Stimulated activated CD4-positive, alpha-beta T cell treated with anti-CD3 and anti-CD28 coated beads, Interleukin-4, amount 100 ng/mL, for 1 hour (primary cell): ENCODE measurements at regions not wholly inside any gene's neighbourhood (a gene's known extent, or its start where the extent isn't known, plus 50 kb on each side); places are given as distances from the start of the nearest gene placed in this dataset.

Source experiments
- DNase-seq: peaks from one replicate; pipeline ENCODE4 v3.0.0-alpha.2; 2020

DNA sequence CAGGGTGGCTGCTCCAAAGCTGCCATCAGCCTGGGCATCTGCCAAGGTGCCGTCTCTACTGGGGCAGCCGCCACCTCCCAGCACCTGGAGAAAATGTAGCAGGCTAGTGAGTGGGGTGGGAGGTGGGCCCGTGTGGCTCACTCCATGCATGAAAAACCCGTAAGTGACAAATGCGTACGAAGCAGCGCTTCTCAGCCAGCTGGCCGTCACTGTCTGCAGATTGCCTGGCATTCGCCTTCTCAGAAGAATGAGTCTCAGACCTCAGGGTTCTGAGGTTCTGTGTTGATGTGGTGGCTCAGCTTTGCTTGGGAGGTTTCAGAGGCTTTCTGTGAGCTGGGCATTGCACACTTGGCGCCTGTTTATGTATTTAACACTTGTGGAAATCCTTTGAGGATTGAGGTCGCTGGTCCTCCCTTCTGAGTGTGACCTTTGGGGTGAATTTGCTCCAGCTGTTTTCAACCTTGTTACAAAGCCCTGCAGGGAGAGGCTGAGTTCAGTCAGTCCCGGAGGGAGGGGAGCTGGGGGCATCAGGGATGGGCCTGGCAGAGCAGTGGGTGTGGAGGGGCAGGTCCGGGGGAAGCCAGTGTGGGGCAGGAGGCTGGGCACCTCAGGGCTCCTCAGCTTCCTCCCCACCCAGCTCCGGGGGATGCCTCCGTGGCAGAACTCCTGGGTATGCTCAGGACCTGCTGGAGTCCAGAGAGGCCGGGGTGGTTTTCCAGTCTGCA is 977.0 kb downstream of the TBC1D22A start:
- no peak for DNase-seq

DNA sequence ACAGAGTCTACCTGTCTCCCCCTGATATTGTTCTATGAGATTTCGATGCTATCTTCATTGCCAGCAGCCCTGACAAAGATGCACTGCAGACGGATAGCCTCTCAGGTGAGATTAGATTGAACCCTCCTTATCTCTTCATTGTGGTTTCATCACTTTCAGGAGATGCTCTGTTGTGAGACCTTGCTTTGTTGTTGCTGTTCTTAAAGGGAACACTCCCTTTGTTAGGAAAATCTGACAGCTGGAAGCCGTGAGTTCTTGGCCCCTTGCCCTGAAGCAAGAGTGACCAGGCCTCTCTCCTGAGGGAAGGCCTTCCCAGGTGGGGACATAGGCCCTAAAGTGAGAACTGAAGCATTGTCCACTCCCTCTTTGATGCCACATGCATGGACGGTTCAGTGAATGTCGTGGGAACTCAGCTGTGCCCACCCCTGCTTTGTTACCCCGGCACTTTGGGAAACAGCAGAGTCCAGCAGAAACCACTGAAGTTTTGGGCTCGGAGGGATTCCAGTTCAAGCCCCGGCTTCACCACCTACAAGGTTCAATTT is 976.1 kb downstream of the TBC1D22A start:
- no peak for DNase-seq

DNA sequence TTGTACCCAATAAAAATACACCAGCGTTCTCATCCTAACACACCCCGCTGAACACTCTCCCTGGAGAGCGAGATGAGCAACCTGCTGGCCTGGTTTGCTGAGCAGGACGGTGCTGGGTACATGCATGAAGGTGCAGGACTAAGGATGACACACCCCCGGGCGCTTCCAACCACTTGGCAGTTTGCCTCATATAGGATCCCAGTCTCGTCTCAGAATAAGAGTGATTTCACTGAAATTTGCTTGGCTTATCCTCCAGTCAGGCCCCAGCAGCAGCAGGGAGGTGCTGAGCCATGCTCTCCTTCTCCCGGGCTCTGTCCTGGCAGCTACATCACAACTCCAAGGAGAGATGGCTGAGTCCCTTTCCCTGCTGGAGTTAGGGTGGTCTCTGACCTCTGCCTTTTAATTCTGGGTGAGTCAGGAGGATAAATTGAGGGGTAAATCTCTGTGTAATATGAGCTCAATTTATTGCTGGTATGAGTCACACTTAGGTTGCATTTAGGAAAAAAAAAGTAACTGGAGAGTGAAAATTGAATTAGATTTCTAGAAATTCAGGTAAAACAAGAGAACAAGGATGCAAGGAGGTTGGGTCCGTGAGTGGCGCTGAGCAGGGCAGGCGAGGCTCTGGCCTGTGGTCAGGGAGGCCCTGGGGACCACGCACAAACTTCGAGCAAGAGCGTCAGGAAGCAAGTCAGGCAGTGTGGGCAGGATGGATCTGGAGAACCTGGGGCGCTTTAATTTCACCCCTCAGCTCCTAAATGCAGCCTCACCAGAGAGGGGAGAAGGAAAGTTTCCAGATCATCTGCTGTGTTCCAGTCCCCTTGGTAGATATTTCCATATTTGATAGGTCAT is 974.0 kb downstream of the TBC1D22A start:
- no peak for DNase-seq

DNA sequence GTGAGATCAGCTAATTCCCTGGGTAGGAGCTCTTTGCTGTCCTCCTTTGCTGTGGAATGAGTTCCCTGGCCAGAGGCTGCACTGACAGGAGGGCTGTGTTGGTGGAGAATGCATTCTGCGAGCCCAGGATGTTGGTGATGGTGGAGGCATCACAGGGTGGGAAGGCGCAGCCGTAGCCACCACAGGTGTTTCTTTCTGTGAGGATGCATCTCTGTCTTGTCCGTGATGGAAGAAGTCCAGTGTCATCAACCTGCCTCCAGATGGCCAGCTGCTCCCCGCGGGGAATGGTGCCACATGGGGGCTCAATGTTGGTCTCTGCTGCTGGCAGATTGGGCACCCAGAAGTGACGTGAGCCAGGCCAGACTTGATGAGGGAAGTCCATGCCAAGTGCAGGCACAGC is 972.1 kb downstream of the TBC1D22A start:
- no peak for DNase-seq

DNA sequence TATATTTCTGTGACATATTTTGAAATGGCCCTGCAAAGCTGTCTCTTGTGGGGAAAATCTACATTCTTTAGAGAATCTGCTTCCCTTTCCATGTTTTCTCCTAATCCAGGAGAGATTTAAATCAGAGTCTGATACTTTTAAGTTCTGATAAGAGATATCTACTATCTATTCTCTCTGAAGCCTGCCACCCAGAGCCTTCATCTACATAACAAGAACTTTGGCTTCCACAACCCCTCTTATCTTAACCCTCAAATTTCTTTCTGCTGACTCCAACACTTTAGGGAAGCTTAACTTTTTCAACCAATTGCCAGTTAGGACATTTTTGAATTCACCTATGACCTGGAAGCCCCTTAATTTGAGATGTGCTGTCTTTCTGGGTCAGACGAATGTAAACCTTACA is 965.2 kb downstream of the TBC1D22A start:
- DNase-seq: no peak

DNA sequence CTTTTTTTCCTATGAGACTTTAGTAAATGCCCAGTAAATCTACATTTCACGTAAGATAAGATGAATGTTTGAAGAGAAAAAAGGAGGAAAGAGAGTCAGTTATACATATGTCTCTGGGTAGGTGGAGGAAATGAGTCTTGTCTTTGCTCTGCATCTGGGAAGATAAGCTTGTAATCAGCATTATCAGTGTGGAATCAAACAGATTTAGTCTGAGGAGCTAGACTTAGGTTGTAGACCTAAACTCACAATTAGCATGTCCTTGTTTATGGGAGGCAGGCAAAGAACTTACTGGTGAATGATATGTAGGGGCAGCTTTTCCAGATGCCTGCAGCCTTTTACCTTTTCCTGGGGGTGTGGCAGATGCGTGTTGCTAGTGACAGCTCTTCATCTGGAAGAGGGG is 962.3 kb downstream of the TBC1D22A start:
- DNase-seq: no peak

DNA sequence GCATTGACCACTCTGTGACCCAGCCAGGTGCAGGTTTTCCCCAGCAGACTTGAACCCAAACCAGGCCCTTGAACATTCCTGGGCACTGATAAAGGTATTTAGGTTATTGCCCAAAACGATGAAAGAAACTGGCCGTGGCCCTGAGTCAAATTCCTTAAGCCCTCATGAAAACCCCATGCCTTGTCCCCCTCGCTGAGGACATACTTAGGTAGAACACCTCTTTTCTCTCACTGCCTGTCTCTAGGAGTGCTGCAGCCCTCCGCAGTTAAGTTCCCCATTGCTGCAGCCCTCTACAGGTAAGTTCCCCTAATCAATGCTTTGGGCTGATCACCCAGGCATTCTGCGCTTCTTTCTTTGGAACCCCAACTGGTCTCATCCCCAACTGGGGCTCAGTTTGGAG is 961.6 kb downstream of the TBC1D22A start:
- DNase-seq: no peak

DNA sequence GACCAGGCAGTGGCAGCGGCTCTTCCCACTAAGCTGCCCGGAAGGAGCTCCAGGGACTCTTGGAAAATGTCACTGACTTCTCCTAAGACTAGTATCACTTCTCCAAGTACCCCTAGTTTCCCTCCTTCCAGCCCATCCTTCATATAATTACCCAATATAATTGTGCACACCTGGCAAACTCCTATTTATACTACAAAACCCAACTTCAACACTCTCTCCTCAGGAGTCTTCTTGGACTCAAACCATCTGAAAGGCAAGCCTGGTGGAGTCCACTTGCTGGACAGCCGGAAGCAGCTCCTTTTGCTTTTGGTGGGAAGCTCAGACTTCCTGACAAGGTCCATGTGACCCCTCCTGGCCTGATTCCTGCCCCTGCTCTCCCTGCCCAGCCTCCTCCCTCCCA is 955.9 kb downstream of the TBC1D22A start:
- no peak for DNase-seq

DNA sequence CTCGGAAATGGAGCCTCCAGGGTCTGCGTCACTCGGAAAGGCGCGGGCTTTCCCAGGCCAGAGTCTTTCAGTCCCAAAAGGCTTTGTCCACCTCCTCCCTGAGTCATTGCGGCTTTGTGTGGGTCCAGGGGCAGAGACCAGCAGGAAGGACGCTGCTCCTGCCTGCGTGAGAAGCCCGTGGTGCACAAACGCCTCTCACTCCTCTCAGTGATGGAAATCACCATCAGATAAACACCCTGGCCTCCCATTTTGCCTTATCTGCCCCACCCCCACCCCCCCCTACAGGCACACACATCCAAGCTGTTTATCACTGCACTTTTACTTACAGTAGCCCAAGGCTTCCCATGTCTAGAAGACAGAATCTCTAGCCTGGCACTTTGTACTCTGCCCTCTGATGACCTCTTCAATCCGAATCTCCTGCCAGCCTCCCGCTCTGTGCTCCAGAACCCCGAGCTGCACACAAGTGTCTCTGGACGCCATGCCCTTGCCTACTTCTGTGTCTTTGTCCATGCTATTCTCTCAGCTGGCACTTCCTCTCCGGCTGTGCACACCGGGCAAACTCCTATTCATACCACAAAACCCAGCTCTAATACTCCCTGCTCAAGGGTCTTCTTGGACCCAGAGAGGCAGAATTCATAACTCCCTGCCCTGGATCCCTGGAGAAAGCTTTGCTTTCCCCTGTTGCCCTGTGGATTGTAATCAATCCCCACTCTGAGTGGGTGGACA is 954.6 kb downstream of the TBC1D22A start:
- DNase-seq: no peak

DNA sequence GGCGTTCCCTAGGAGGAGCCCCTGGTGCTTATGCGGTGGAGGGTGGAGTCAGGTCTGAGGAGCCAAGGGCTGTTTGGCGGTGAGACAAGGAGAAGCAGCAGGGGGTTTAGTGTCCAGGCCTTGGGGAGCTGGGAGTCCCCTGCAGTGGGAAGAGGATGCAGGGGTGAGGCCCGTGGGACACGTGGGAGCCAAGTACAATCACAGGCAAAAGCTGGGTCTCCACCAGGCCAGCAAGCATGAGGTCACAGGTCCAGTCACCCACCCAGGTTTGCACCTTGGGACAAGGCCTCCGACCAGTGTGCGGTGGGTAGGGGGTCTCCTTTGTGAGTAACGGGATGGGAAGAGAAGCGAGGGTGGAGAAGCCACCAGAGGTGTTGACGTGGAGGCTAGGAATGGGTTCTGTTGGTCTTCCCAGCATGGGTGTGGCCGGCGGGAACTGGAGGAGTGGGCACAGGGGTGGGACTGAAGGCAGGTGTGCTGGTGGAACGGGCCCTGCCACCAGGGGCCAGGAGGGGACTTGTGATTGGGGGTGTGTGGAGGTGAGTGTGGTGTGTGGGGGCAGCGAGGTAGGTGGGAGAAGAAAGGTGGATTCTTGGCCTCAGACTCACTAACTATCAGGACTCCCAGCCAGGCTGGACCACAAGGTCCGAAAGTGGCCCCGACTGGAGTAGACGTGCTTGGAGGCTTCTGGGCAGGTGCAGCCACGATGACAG is 953.6 kb downstream of the TBC1D22A start:
- DNase-seq: no peak

DNA sequence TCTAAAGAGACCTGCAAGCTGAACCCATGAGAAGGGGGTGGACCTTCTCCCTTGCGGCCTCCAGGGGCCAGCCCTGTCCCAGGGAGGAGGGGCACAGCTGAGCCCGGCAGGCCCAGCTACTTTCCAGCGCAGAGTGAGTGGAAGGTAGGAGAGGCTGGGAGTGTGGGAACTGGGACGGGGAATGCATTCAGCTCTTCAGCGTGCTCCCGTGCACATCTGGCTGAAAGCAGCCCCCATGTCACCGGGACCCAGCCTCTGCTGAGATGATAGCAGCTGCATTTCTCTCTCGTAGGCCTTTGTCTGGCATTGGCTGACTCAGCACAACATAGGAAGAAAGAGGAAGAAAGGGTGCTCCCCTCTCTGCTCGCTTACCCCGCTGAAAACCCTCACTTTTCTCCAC is 951.5 kb downstream of the TBC1D22A start:
- no peak for DNase-seq

DNA sequence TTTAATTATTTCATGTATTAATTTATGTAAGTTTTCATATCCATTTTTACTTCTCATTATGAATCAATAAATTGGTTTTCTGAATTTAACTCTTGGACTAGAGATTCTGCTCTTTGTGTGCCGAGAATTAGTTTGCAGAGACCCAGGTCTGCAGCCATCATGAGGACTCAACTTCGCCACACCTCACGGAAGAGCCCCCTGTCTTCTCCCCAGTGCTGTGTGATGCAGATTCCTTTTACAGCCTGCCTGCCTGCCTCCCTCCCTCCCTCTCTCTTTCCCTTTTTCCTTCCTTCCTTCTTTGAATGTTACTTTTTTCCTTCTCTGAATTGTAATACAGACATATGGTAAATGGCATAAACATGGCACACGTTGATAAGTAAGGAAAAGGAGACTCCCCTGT is 947.7 kb downstream of the TBC1D22A start:
- DNase-seq: no peak

DNA sequence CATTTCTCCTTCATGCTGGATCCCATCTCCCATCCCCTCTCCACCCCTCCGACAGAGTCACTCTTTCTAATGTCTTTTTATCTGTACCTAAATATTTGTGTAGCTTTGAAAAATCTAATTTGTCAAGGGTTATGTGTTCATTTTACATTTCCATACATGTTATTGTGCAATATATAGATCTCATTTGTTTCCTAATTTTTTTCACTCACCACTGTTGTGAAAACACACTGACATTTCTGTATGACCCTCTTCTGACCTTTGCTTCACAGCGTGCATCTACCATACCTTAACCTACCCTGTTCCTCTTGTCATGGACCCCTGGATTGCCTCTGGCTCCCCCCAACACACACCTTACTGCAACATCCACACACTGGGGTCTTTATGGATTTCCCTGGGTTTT is 942.9 kb downstream of the TBC1D22A start:
- DNase-seq: no peak

DNA sequence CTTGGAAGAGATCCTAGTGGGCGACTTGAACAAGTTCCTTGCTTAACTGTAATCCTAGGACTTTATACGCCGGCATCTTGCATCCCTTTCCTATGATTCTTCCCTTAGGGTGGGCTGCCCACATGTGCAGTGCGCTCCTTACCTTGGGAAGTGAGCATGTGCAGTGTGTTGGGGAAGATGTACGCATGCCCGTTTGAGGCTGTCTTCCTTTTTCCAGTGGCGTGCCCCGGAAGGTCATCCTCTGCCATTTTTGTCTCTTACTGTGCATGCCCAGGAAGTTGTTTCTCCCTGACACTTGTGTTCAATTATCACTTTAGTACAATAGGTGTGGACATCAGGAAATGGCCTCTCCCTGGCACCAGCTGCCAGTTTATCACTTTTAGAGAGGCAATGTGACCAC is 936.5 kb downstream of the TBC1D22A start:
- DNase-seq: no peak

DNA sequence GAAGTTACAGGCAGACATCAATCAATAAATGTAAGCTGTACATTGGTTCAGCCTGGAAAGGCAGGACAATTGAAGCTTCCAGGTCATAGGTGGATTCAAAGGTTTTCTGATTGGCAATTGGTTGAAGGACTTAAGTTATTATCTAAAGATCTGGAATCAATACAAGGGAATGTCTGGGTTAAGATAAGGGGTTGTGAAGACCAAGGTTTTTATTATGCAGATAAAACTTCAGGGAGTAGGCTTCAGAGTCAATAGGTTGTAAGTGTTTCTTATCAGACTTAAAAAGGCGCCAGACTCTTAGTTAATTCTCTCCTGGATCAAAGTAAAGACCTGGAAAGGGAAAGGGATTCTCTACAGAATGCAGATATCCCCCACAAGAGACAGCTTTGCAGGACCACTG is 935.4 kb downstream of the TBC1D22A start:
- no peak for DNase-seq

DNA sequence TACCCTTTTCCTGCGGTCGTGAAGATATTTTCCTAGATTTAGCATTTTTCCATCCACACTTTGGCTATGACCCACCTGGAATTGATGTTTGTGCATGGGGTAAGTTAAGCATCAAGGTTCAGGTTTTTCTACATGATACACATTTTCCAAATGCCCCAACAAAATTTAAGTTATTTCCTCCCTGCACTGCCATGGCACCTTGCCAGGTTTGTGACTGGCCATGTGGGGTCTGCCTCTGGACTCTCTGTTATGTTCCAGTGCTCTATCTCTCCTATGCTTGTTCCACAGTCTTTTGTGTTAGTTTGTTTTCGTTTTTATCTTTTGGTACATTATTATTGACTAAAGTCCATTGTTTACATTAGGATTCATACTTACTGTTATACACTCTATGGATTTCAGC is 934.3 kb downstream of the TBC1D22A start:
- no peak for DNase-seq

DNA sequence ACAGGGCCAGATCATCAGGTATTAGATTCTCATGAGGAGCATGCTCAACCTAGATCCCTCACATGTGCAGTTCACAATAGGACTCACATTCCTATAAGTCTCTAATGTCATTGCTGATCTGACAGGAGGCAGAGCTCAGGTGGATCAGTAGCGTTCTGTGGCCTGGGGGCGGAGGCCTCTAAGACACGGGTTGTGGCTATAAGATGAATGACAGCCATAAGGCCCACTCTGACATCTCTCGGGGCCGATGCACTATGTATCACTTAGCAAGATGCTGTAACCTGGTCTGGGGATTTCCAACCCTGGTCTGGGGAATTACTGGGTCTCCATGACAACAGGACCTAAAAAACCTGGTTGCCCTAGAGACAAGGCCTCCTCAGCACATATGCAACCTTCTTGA is 932.7 kb downstream of the TBC1D22A start:
- DNase-seq: no peak

DNA sequence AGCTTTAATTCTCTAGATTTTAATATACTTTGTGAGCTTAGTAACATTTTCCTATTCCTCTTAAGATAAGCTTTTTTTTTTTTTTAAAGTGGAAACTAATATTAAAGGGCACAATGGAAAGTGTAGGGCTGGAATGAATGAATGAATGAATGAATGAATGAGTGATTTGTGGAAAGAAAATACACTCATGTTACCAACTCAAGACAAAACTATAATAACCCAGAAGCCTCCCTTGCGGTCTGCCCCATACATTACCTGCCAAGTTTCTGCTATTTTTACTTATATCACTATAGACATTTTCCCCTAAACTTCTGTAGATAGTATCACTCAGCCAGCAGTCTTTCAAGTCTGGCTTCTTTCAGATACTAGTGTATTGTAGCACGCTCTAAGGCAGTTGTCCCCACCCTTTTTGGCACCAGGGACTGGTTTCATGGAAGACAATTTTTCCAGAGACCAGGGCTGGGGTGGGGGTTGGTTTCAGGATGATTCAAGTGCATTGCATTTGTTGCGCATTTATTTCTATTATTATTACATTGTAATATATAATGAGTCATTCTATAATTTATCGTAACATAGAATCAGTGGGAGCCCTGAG is 932.2 kb downstream of the TBC1D22A start:
- DNase-seq: no peak

DNA sequence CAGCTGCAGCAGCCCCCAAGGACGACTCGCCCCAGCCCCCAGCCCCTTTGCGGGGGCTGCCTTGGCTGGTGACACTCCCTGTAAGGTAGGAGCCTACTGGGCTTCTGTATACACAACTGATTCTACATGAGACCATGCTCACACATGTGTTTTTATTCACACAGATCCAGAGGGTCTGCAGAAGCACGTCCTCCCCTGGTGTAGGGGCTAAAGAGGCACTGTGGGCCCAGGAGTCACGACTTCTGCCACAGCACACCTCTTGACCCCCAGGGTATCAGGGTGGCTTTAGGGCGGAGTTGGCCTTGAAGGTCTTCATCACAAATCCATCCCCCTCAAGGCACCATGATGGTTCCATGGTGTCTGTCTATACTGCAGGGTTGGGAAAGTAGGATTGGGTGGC is 931.2 kb downstream of the TBC1D22A start:
- DNase-seq: no peak

DNA sequence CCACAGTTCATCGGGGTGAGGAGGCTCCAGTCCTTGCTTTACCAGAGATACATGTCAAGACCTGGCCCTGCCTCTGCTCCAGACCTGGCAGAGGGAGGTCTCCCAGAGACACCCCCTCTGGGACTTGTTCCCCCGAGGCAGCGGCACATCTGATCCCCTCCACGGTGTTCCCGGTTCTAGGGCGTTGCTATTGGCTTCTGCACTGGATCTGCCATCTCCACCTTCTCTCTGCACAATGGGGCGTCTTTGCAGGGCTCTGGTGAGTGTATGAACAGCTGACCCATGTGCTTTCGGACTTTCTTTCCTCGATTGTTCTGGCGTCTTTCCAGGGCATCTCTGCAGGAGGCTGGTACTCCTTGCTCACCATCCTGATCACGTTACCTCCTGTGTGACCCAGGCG is 930.4 kb downstream of the TBC1D22A start:
- no peak for DNase-seq

DNA sequence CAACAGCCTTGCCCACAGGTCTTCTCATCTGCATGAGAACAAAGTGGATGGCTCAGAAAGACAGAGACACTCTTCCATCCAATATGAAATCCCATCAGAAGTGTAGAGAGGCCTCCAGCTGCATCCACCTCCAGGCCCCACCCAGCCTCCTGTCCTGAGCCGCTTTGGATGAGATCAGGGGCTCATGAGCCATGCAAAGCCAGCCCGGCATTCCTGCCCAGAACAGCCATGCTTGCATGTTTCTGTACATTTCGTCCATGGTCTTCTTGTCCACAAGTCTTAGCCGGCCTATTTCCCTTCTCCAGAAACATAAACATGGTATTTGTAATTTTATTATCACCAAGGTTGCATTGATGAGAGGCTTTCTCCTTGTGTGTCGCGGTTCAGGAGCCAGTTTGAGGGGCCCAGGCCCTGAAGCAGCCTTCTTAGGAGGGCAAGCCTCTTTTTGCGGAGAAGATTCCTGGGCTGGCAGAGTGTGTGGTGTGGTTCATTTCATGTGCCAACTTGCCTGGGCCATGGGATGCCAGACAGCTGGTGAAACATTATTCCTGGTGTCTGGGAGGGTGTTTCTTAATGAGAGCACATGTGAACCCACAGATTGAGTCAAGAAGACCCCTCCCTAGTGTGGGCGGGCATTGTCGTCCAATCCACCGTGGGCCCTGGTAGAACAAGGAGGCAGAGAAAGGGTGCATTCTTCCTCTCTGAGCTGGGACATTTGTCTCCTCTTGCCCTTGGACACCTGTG is 928.9 kb downstream of the TBC1D22A start:
- DNase-seq: no peak

DNA sequence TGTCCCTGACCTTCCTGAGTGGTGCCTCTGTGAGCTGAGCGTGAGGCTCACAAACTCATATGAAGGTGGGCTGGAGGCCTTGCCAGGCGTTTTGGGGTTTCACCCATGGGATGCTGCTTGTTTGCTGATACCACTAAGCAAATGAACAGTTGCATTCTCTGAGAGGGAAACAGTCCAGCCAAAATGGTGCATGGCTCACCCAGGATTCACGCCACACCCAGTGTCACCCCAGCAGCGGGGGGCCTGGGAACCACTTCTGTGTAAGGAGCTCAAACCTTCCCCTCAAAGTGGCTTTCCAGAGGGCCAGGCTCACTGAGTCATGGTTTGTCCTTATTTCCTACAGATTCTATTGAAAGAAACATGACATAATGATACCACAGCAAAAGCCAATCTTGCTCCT is 928.1 kb downstream of the TBC1D22A start:
- no peak for DNase-seq
